ENCODE measurements at regions not wholly inside any gene's neighbourhood (a gene's known extent, or its start where the extent isn't known, plus 50 kb on each side); places are given as distances from the start of the nearest gene placed in this dataset.

- intact Hi-C loops (cut with DNase I) = no loop called here
Measured at GRCh38 chr21:16102113-16102512, 372.3 kb downstream of the USP25 start.

DNA sequence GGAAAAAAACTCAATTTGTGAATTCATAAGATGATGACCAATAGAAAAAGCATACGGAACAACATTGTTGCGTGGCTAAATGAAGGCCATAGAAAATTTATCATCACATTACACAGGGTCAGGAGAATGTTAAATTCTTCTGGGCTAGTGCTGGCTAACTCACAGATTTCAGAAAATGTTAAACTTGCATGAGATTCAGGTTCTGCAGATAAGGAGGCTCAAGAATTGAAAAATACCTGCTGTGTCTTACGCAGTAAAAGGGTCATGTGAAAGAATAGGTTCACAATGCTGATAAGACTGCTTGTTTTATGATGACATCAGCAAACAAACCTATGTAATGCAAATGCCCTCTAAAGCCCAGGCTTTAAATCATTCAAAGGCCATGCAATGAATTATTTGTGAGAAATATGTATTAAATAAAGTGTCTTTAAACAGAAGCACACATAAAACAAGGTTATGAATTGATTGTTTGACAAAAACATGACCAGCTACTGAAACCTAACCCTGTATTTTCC, 378.8 kb downstream of the USP25 start:
- no peak for TF ChIP-seq POLR2A (IDR thresholded peaks at IDR 0.05)
- no peak for TF ChIP-seq POLR2AphosphoS5 (IDR thresholded peaks at IDR 0.05)
- TF ChIP-seq, protein P1, sequence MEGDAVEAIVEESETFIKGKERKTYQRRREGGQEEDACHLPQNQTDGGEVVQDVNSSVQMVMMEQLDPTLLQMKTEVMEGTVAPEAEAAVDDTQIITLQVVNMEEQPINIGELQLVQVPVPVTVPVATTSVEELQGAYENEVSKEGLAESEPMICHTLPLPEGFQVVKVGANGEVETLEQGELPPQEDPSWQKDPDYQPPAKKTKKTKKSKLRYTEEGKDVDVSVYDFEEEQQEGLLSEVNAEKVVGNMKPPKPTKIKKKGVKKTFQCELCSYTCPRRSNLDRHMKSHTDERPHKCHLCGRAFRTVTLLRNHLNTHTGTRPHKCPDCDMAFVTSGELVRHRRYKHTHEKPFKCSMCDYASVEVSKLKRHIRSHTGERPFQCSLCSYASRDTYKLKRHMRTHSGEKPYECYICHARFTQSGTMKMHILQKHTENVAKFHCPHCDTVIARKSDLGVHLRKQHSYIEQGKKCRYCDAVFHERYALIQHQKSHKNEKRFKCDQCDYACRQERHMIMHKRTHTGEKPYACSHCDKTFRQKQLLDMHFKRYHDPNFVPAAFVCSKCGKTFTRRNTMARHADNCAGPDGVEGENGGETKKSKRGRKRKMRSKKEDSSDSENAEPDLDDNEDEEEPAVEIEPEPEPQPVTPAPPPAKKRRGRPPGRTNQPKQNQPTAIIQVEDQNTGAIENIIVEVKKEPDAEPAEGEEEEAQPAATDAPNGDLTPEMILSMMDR (IDR thresholded peaks at IDR 0.05) = no peak
- no peaks in the 10 kb centered on the region for H3K9me3 ChIP-seq
- intact Hi-C loops (cut with DNase I) = no loop called here
- H3K27me3 ChIP-seq (replicated peaks; ENCODE audit: insufficient read depth) = no peaks in the 10 kb centered on the region
- H3K4me3 ChIP-seq = no peak overlapping the region
- no peak for DNase-seq (ENCODE audit: low spot score)
- 90% methylated on average over 3 of the region's 3 CpGs for WGBS
- H3K4me1 ChIP-seq (replicated peaks) = no peaks in the 10 kb centered on the region
- H3K36me3 ChIP-seq = no peaks in the 10 kb centered on the region
- no peak overlapping the region for H3K27ac ChIP-seq

More at GRCh38 chr21:16102113-16102512, 372.3 kb downstream of the USP25 start:
- H3K36me3 ChIP-seq = no peaks in the 10 kb centered on the region
- TF ChIP-seq POLR2AphosphoS5 (IDR thresholded peaks at IDR 0.05) (no peak), POLR2A (IDR thresholded peaks at IDR 0.05) (no peak)
- TF ChIP-seq, protein P1 (IDR thresholded peaks at IDR 0.05) = no peak
- H3K27ac ChIP-seq = no peak overlapping the region
- H3K4me1 ChIP-seq (replicated peaks) = no peaks in the 10 kb centered on the region
- DNase-seq (ENCODE audit: low spot score) = no peak
- H3K4me3 ChIP-seq = no peak overlapping the region
- 81% methylated on average over 2 of the region's 2 CpGs for WGBS
- H3K27me3 ChIP-seq (replicated peaks; ENCODE audit: insufficient read depth) = no peaks in the 10 kb centered on the region
- no peaks in the 10 kb centered on the region for H3K9me3 ChIP-seq

- no peaks in the 10 kb centered on the region for H3K36me3 ChIP-seq
- DNase-seq (ENCODE audit: low spot score) = no peak
- no peak overlapping the region for H3K27ac ChIP-seq
- no peaks in the 10 kb centered on the region for H3K9me3 ChIP-seq
- H3K4me3 ChIP-seq = no peak overlapping the region
- H3K27me3 ChIP-seq (replicated peaks; ENCODE audit: insufficient read depth) = no peaks in the 10 kb centered on the region
- no peak for TF ChIP-seq POLR2AphosphoS5 (IDR thresholded peaks at IDR 0.05)
- TF ChIP-seq, protein P1 (IDR thresholded peaks at IDR 0.05) = no peak
- no peak for TF ChIP-seq POLR2A (IDR thresholded peaks at IDR 0.05)
- 68% methylated on average over 2 of the region's 2 CpGs for WGBS
- no peaks in the 10 kb centered on the region for H3K4me1 ChIP-seq (replicated peaks)
- intact Hi-C loops (cut with DNase I) = no loop called here
Measured at GRCh38 chr21:16113052-16113715, 383.4 kb downstream of the USP25 start.

GRCh38 chr21:16115461-16115860, 385.7 kb downstream of the USP25 start:
- intact Hi-C loops (cut with DNase I) = no loop called here
- DNase-seq (ENCODE audit: low spot score) = no peak
- no peaks in the 10 kb centered on the region for H3K9me3 ChIP-seq
- 96% methylated on average over 3 of the region's 3 CpGs for WGBS
- H3K27ac ChIP-seq = no peak overlapping the region
- no peaks in the 10 kb centered on the region for H3K27me3 ChIP-seq (replicated peaks; ENCODE audit: insufficient read depth)
- no peak overlapping the region for H3K4me3 ChIP-seq
- no peaks in the 10 kb centered on the region for H3K4me1 ChIP-seq (replicated peaks)
- TF ChIP-seq POLR2A (IDR thresholded peaks at IDR 0.05) = no peak
- no peak for TF ChIP-seq POLR2AphosphoS5 (IDR thresholded peaks at IDR 0.05)
- TF ChIP-seq, protein P1 (IDR thresholded peaks at IDR 0.05) = no peak
- H3K36me3 ChIP-seq = no peaks in the 10 kb centered on the region

DNA sequence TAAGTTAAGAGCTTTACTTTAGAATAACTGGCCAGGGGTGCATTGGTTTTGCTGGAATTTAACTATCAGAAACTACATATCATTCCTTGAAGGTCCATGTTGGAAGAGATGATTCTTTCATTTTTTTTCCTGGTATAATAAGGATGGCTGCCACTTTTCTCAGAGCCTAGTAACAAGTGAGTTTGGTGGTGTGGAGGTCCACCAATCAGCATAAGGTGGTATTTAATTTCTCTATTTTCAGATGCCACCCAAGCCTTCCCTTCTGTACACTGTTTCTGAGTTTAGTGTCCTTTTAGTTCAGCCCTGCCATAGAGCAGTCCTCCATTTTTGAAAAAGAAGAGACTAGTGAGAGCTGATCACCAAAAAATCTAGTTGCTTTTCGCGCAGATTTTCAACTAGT, 386.3 kb downstream of the USP25 start:
- H3K9me3 ChIP-seq = no peaks in the 10 kb centered on the region
- H3K27ac ChIP-seq = peak overlapping the region in 1 of 2 donors; percentile 18
- no peaks in the 10 kb centered on the region for H3K36me3 ChIP-seq
- H3K4me1 ChIP-seq (replicated peaks) = no peaks in the 10 kb centered on the region
- intact Hi-C loops (cut with DNase I) = no loop called here
- no peak overlapping the region for H3K4me3 ChIP-seq
- no peak for DNase-seq (ENCODE audit: low spot score)
- TF ChIP-seq POLR2A (IDR thresholded peaks at IDR 0.05) = no peak
- TF ChIP-seq, protein P1 (IDR thresholded peaks at IDR 0.05) = no peak
- no peak for TF ChIP-seq POLR2AphosphoS5 (IDR thresholded peaks at IDR 0.05)
- H3K27me3 ChIP-seq (replicated peaks; ENCODE audit: insufficient read depth) = no peaks in the 10 kb centered on the region
- WGBS = 100% methylated on average over 2 of the region's 2 CpGs

Data from prostate gland (tissue), 2 donors.